DOHH2 (cell line): ENCODE measurements at regions not wholly inside any gene's neighbourhood (a gene's known extent, or its start where the extent isn't known, plus 50 kb on each side); places are given as distances from the start of the nearest gene placed in this dataset.

Source experiments
- H3F3A ChIP-seq: fragments of 200-600 bp; sonication (generic), shearing (Covaris generic); 2 replicates; pipeline ENCODE4 v1.6.0; 2016; ENCODE audit warnings: antibody characterized with exemption, mild to moderate bottlenecking; ENCODE audit not compliant: control insufficient read depth, insufficient read depth
- H3K27ac ChIP-seq: fragments of 200-600 bp; sonication (generic); 2 replicates; pipeline ENCODE4 v1.5.1; 2014; ENCODE audit warnings: low read depth, mild to moderate bottlenecking, low read length, moderate library complexity
- H3K27me3 ChIP-seq: fragments of 200-600 bp; sonication (generic); 2 replicates; pipeline ENCODE4 v1.6.1; 2014; ENCODE audit warnings: mild to moderate bottlenecking, low read length, mixed read lengths; ENCODE audit not compliant: control insufficient read depth
- H3K36me3 ChIP-seq: fragments of 200-600 bp; sonication (generic); 2 replicates; pipeline ENCODE4 v1.6.1; 2014; ENCODE audit warnings: mild to moderate bottlenecking, low read length, moderate library complexity, mixed read lengths; ENCODE audit not compliant: control insufficient read depth
- H3K4me1 ChIP-seq: fragments of 200-600 bp; sonication (generic); 2 replicates; pipeline ENCODE4 v1.6.1; 2014; ENCODE audit warnings: mild to moderate bottlenecking, low read length, mixed read lengths; ENCODE audit not compliant: control insufficient read depth
- H3K4me2 ChIP-seq: fragments of 200-600 bp; sonication (generic); 2 replicates; pipeline ENCODE4 v1.6.0; 2014; ENCODE audit warnings: mild to moderate bottlenecking, low read length, moderate library complexity
- H3K4me3 ChIP-seq: fragments of 200-600 bp; sonication (generic); 2 replicates; pipeline ENCODE4 v1.5.1; 2014; ENCODE audit warnings: mild to moderate bottlenecking, low read length, mixed read lengths
- H3K79me2 ChIP-seq: fragments of 200-600 bp; sonication (generic); 2 replicates; pipeline ENCODE4 v1.6.1; 2014; ENCODE audit warnings: mild to moderate bottlenecking, low read length, mixed read lengths; ENCODE audit not compliant: control insufficient read depth
- H3K9me2 ChIP-seq: fragments of 200-600 bp; sonication (generic); replicated peaks from 2 replicates; pipeline ENCODE4 v1.6.1; 2014; ENCODE audit warnings: mild to moderate bottlenecking, low read length, mixed read lengths; ENCODE audit not compliant: control insufficient read depth
- H3K9me3 ChIP-seq: fragments of 200-600 bp; sonication (generic); 2 replicates; pipeline ENCODE4 v1.6.1; 2014; ENCODE audit warnings: antibody characterized with exemption, low read length, mixed read lengths; ENCODE audit not compliant: control insufficient read depth, insufficient read depth
- H4K20me1 ChIP-seq: fragments of 200-600 bp; sonication (generic); 2 replicates; pipeline ENCODE4 v1.6.0; 2014; ENCODE audit warnings: low read depth, mild to moderate bottlenecking, antibody characterized with exemption, low read length, moderate library complexity; ENCODE audit not compliant: control insufficient read depth, insufficient read depth
- CTCF ChIP-seq: fragments of 200-600 bp; sonication (generic); IDR thresholded peaks from one replicate; pipeline ENCODE4 v1.5.1; 2014; ENCODE audit warnings: antibody characterized with exemption, mild to moderate bottlenecking, low read depth, low read length; ENCODE audit not compliant: poor library complexity, severe bottlenecking
- EZH2phosphoT487 ChIP-seq: fragments of 200-600 bp; sonication (generic); IDR thresholded peaks from 2 replicates; pipeline ENCODE4 v1.6.1; 2017; ENCODE audit warnings: borderline replicate concordance, mild to moderate bottlenecking, antibody characterized with exemption, low read length, moderate library complexity, mixed read lengths

GRCh38 chr14:82047777-82048470, 514.3 kb upstream of the SEL1L start:
- Histone ChIP-seq H3K9me2 (no peaks in the 10 kb centered on the region), H3K36me3 (no peaks in the 10 kb centered on the region), H3K9me3 (no peaks in the 10 kb centered on the region), H3K4me2 (no peak overlapping the region), H3K27ac (no peak overlapping the region), H3K4me1 (peaks cover 4% of the 10 kb centered on the region; the same call in 1 of the 2 replicates), H3K27me3 (no peaks in the 10 kb centered on the region), H3K4me3 (no peak overlapping the region), H4K20me1 (no peaks in the 10 kb centered on the region), H3F3A (no peaks in the 10 kb centered on the region), H3K79me2 (no peaks in the 10 kb centered on the region)
- no peak for TF ChIP-seq CTCF
- TF ChIP-seq EZH2phosphoT487: no peak

- H3K9me3 ChIP-seq: no peaks in the 10 kb centered on the region
- H3K4me1 ChIP-seq: peaks cover 3% of the 10 kb centered on the region; the same call in 1 of the 2 replicates
- no peak overlapping the region for H3K4me3 ChIP-seq
- H4K20me1 ChIP-seq: no peaks in the 10 kb centered on the region
- no peak overlapping the region for H3K27ac ChIP-seq
- TF ChIP-seq CTCF (no peak), EZH2phosphoT487 (no peak)
- no peak overlapping the region for H3K4me2 ChIP-seq
- no peaks in the 10 kb centered on the region for H3F3A ChIP-seq
- no peaks in the 10 kb centered on the region for H3K79me2 ChIP-seq
- H3K9me2 ChIP-seq: no peaks in the 10 kb centered on the region
- no peaks in the 10 kb centered on the region for H3K36me3 ChIP-seq
- no peaks in the 10 kb centered on the region for H3K27me3 ChIP-seq
Observed at GRCh38 chr14:82052778-82053177, 519.1 kb upstream of the SEL1L start.

- TF ChIP-seq EZH2phosphoT487 (no peak), CTCF (no peak)
- Histone ChIP-seq H3K4me3 (no peak overlapping the region), H3K27me3 (no peaks in the 10 kb centered on the region), H3K4me1 (no peaks in the 10 kb centered on the region), H3F3A (no peaks in the 10 kb centered on the region), H3K9me3 (no peaks in the 10 kb centered on the region), H4K20me1 (no peaks in the 10 kb centered on the region), H3K4me2 (no peak overlapping the region), H3K79me2 (no peaks in the 10 kb centered on the region), H3K27ac (no peak overlapping the region), H3K36me3 (no peaks in the 10 kb centered on the region), H3K9me2 (no peaks in the 10 kb centered on the region)
Observed at GRCh38 chr14:82055515-82056115, 522.0 kb upstream of the SEL1L start.
